ENCODE measurements at regions not wholly inside any gene's neighbourhood (a gene's known extent, or its start where the extent isn't known, plus 50 kb on each side); places are given as distances from the start of the nearest gene placed in this dataset.

DNA sequence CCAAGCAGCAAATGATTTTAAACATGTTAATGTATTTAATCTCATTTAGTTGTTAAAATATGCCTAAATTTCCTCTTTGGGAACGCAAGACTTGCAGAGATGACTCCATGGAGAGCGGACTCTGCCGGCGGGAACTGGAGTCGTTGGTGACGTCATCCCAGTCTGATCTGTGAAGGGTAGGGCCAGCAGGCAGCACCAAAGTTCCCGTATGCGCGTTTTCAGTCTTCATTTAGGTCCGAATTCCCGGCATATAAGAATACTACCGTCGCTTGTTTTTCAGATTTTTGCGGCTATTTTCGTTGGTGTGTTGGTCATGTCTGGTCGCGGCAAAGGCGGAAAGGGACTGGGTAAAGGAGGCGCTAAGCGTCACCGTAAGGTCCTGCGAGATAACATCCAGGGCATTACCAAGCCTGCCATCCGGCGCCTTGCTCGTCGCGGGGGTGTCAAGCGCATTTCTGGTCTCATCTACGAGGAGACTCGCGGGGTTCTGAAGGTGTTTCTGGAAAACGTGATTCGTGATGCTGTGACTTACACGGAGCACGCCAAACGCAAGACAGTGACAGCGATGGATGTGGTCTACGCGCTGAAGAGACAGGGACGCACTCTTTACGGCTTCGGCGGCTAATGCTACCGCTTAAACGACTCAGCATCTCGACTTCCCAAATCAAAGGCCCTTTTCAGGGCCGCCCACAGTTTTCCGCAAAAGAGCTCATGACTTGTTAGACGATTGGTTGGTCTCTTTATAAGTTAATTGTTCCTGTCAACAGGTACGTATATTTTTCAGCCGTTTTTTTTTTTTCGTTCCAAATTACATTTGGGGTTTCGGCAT lies 117.3 kb downstream of the HFE start:
- TF ChIP-seq CTCF (conservative IDR thresholded peaks at IDR 0.05): no peak; the same call in 2 of the 3 replicates
- Histone ChIP-seq H2AK5ac (ENCODE audit: insufficient read length, low read length) (no peak overlapping the region), H3K9ac (ENCODE audit: extremely low read depth, insufficient read length, low read length) (peak overlapping the region; percentile 99), H2AFZ (ENCODE audit: low read length) (no peak overlapping the region), H4K8ac (replicated peaks; ENCODE audit: insufficient read length, low read depth, low read length) (no peak overlapping the region), H3K18ac (ENCODE audit: insufficient read length, low read depth, low read length) (peak overlapping the region; percentile 94), H3K27me3 (ENCODE audit: insufficient read depth, low read length) (no peaks in the 10 kb centered on the region), H3K23me2 (ENCODE audit: insufficient read length, low read depth, low read length, poor library complexity, severe bottlenecking) (peaks cover 3% of the 10 kb centered on the region), H3K56ac (ENCODE audit: insufficient read length, low read depth, low read length) (peak overlapping the region; percentile 46), H2BK12ac (ENCODE audit: insufficient read length, low read depth, low read length) (no peak overlapping the region), H3K79me1 (ENCODE audit: insufficient read depth, low read depth, low read length, poor library complexity, severe bottlenecking) (no peaks in the 10 kb centered on the region), H2BK5ac (ENCODE audit: insufficient read length, low read length) (peak overlapping the region; percentile 88), H3K9me3 (ENCODE audit: control insufficient read depth, low read depth, low read length) (no peaks in the 10 kb centered on the region), H4K5ac (ENCODE audit: insufficient read length, low read depth, low read length) (peak overlapping the region; percentile 53), H3K4me2 (ENCODE audit: insufficient read depth, insufficient read length, low read length) (peak overlapping the region; percentile 75), H3K14ac (ENCODE audit: insufficient read depth, low read length) (peak overlapping the region; percentile 89; the same call in 1 of the 2 replicates), H2BK20ac (ENCODE audit: low read depth, low read length, poor library complexity, severe bottlenecking) (no peak overlapping the region), H2BK120ac (ENCODE audit: low read depth, low read length, poor library complexity, severe bottlenecking) (peak overlapping the region; percentile 90), H3K4me1 (ENCODE audit: insufficient read depth, low read length) (peaks cover 2% of the 10 kb centered on the region; the same call in 1 of the 2 replicates), H3T11ph (ENCODE audit: low read length) (peak overlapping the region; percentile 92), H3K27ac (ENCODE audit: insufficient read length, low read depth, low read length) (peak overlapping the region; percentile 92), H3K79me2 (ENCODE audit: insufficient read depth, low read length) (no peaks in the 10 kb centered on the region), H3K23ac (ENCODE audit: insufficient read length, low read depth, low read length) (peak overlapping the region; percentile 92), H3K4ac (ENCODE audit: low read depth, low read length) (no peak overlapping the region; the same call in 1 of the 2 replicates), H4K20me1 (ENCODE audit: control insufficient read depth, insufficient read depth, insufficient read length) (no peaks in the 10 kb centered on the region), H2BK15ac (ENCODE audit: low read depth, low read length) (no peak overlapping the region), H4K91ac (ENCODE audit: insufficient read length, low read depth, low read length) (no peak overlapping the region)
- WGBS (ENCODE audit: extremely low coverage, insufficient read length, low lambda C conversion rate): no CpG with 5 or more reads among the region's 53 CpGs
- no peaks in the 10 kb centered on the region; a peak in 2 of 5 replicates for H3K9me3 Mint-ChIP-seq
- H3K4me3 Mint-ChIP-seq: no peak overlapping the region
- H3K36me3 Mint-ChIP-seq (ENCODE audit: insufficient read depth in 1 of 3, low read depth in 3 of 3): peaks cover 0 to 3% (median 0%) of the 10 kb centered on the region in 3 experiments; a peak in 2 of 7 replicates
- H3K4me1 Mint-ChIP-seq: peaks cover 21 to 31% of the 10 kb centered on the region in 2 experiments
- peaks cover 5% of the 10 kb centered on the region for H3K27me3 Mint-ChIP-seq (ENCODE audit: low read depth)
- peak; percentile 97 for DNase-seq
- H3K27ac Mint-ChIP-seq: no peak overlapping the region

Measured in H9 (cell line).